ENCODE measurements at regions not wholly inside any gene's neighbourhood (a gene's known extent, or its start where the extent isn't known, plus 50 kb on each side); places are given as distances from the start of the nearest gene placed in this dataset.

DNA sequence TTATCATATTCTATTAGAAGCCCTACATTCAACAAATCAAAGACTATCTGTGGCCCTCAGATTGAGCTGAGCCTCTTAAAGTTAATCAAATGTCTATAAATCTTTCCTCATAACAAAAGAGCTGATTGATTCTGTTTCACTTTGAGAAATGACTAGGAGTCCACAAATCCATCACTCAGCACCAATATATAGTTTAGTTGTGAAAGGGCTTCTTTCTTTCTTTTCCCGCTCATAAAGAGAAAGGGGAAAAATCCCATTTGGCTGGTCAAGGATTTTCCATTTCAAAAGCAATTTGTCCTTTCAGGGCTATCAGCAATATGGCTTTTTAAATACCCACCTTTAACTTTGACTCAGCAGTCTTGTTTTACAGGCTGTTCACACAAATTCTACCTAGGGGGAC, 408.5 kb upstream of the PCDH20 start:
- TF ChIP-seq RAD21 (IDR thresholded peaks at IDR 0.05; ENCODE audit: low read depth), result no peak
- TF ChIP-seq YY1 (IDR thresholded peaks at IDR 0.05; ENCODE audit: low read depth), result no peak
- no peak for TF ChIP-seq CEBPB (IDR thresholded peaks at IDR 0.05)
- TF ChIP-seq, protein P1, sequence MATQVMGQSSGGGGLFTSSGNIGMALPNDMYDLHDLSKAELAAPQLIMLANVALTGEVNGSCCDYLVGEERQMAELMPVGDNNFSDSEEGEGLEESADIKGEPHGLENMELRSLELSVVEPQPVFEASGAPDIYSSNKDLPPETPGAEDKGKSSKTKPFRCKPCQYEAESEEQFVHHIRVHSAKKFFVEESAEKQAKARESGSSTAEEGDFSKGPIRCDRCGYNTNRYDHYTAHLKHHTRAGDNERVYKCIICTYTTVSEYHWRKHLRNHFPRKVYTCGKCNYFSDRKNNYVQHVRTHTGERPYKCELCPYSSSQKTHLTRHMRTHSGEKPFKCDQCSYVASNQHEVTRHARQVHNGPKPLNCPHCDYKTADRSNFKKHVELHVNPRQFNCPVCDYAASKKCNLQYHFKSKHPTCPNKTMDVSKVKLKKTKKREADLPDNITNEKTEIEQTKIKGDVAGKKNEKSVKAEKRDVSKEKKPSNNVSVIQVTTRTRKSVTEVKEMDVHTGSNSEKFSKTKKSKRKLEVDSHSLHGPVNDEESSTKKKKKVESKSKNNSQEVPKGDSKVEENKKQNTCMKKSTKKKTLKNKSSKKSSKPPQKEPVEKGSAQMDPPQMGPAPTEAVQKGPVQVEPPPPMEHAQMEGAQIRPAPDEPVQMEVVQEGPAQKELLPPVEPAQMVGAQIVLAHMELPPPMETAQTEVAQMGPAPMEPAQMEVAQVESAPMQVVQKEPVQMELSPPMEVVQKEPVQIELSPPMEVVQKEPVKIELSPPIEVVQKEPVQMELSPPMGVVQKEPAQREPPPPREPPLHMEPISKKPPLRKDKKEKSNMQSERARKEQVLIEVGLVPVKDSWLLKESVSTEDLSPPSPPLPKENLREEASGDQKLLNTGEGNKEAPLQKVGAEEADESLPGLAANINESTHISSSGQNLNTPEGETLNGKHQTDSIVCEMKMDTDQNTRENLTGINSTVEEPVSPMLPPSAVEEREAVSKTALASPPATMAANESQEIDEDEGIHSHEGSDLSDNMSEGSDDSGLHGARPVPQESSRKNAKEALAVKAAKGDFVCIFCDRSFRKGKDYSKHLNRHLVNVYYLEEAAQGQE (IDR thresholded peaks at IDR 0.05; ENCODE audit: low read depth), result no peak
- no peak for TF ChIP-seq FOXM1 (IDR thresholded peaks at IDR 0.05; ENCODE audit: borderline replicate concordance, low read depth)
- TF ChIP-seq TCF12 (IDR thresholded peaks at IDR 0.05; ENCODE audit: low read depth), result no peak

DNA sequence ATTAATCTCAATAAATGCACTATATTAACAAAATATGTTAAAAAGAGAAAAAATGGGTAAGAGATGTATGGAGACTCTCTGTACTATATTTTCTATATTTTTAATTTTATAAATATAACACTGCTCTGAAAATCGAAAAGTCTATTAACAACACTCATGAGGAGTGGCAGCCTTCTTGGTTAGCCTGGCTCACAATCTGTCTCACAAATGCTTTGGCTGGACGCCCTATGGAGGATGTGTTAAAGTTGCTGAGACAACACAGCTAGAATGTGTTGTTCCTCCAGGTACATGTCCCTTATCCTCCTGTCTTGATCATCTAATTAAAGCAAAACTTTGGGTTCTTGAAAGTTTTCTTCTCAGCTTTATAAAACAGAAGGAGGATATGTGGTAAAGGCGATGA, 396.6 kb upstream of the PCDH20 start:
- no peak for TF ChIP-seq ZBTB7A (IDR thresholded peaks at IDR 0.05; ENCODE audit: low read depth)
- no peak for TF ChIP-seq EGR1 (IDR thresholded peaks at IDR 0.05)
- TF ChIP-seq EP300 (IDR thresholded peaks at IDR 0.05; ENCODE audit: borderline replicate concordance), result no peak
- no peak for TF ChIP-seq TCF12 (IDR thresholded peaks at IDR 0.05; ENCODE audit: low read depth)
- TF ChIP-seq NFIC (IDR thresholded peaks at IDR 0.05), result no peak
- TF ChIP-seq YY1 (IDR thresholded peaks at IDR 0.05; ENCODE audit: low read depth), result no peak

DNA sequence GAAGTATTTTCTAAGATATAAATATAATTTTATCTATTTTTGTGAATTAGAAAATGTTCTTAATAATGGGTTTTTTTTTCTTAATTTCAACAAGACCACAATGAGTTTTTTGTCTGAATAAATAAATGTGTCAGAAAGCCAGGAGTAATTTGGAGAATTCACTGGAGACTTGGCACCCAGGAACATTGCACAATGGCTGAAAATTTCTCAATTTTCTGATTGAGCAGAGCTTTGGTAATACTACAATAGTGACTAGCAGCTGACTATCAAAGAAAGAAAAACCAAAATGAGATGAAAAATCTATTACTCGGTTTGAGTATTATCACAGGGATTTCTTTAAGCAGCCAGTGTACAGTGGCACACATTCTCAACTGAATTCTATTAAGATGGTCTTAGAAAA, 394.4 kb upstream of the PCDH20 start:
- TF ChIP-seq CREB1 (IDR thresholded peaks at IDR 0.05; ENCODE audit: low read depth) (no peak), YY1 (IDR thresholded peaks at IDR 0.05; ENCODE audit: low read depth) (no peak), RAD21 (IDR thresholded peaks at IDR 0.05; ENCODE audit: low read depth) (no peak)
- TF ChIP-seq, protein P2, sequence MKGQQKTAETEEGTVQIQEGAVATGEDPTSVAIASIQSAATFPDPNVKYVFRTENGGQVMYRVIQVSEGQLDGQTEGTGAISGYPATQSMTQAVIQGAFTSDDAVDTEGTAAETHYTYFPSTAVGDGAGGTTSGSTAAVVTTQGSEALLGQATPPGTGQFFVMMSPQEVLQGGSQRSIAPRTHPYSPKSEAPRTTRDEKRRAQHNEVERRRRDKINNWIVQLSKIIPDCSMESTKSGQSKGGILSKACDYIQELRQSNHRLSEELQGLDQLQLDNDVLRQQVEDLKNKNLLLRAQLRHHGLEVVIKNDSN (IDR thresholded peaks at IDR 0.05), result no peak

DNA sequence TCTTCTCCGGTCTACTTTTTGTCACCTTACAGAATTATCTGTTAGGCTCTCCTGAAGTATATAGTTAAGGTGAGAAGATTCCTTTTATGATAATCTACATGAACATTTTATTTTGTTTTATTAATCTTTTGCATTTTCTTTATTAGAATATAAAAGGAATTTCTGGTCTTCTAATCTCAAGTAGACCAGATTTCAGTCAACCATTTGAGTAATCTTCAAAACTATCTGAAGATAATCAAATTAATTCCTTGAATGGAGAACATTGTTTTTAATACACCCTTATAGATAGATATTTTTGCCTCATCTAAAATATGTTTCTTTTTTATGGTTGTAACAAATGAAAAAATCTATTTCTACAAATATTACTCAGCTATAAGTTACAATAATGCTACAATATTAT, 381.7 kb upstream of the PCDH20 start:
- TF ChIP-seq ZBTB7A (IDR thresholded peaks at IDR 0.05; ENCODE audit: low read depth), result no peak
- TF ChIP-seq EP300 (IDR thresholded peaks at IDR 0.05; ENCODE audit: borderline replicate concordance), result no peak

DNA sequence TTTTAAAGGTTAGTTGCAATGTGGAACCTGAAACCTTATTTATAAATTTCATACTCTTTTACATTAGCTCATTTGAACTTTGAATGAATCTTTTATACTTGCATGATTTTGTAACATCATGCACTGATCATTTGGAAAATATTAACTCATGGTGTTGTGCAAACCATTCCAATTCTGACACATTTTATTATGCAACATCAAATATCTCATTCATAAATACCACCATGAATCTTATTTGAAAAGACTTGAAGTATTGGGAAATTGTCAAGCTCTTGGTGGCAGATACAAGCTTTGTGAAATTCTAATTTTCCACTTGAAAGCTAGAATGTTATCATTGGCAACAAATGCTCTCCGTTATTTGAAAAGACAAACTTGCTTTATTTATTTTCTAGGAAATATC, 379.9 kb upstream of the PCDH20 start:
- no peak for TF ChIP-seq TAF1 (IDR thresholded peaks at IDR 0.05; ENCODE audit: low read depth)
- TF ChIP-seq NFIC (IDR thresholded peaks at IDR 0.05), result no peak
- no peak for TF ChIP-seq FOXM1 (IDR thresholded peaks at IDR 0.05; ENCODE audit: borderline replicate concordance, low read depth)
- no peak for TF ChIP-seq RAD21 (IDR thresholded peaks at IDR 0.05; ENCODE audit: low read depth)
- no peak for TF ChIP-seq EGR1 (IDR thresholded peaks at IDR 0.05)
- TF ChIP-seq, protein P3, sequence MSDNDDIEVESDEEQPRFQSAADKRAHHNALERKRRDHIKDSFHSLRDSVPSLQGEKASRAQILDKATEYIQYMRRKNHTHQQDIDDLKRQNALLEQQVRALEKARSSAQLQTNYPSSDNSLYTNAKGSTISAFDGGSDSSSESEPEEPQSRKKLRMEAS (IDR thresholded peaks at IDR 0.05), result no peak
- TF ChIP-seq ZBTB7A (IDR thresholded peaks at IDR 0.05; ENCODE audit: low read depth), result no peak
- no peak for TF ChIP-seq TEAD4 (IDR thresholded peaks at IDR 0.05)
- TF ChIP-seq, protein P1 (IDR thresholded peaks at IDR 0.05; ENCODE audit: low read depth), result no peak
- no peak for TF ChIP-seq CEBPB (IDR thresholded peaks at IDR 0.05)
- no peak for TF ChIP-seq CREB1 (IDR thresholded peaks at IDR 0.05; ENCODE audit: low read depth)
- TF ChIP-seq EP300 (IDR thresholded peaks at IDR 0.05; ENCODE audit: borderline replicate concordance), result no peak
- TF ChIP-seq, protein P2 (IDR thresholded peaks at IDR 0.05), result no peak
- TF ChIP-seq YY1 (IDR thresholded peaks at IDR 0.05; ENCODE audit: low read depth), result no peak
- no peak for TF ChIP-seq TCF12 (IDR thresholded peaks at IDR 0.05; ENCODE audit: low read depth)

DNA sequence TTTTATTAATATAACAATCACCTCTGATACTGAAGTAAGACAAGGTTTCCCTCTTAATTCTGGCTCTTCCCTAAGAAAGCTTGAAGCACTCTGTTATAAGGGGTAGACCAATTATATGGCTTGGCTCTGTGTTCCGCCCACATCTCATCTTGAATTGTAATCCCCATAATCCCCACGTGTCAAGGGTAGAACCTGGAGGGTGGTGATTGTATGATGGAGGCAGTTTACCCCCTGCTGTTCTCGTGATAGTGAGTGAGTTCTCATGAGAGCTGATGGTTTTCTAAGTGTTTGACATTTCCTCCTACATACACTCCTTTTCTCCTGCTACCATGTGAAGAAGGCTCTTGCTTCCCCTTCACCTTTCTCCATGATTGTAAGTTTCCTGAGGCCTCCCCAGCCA, 363.8 kb upstream of the PCDH20 start:
- no peak for TF ChIP-seq TCF12 (IDR thresholded peaks at IDR 0.05; ENCODE audit: low read depth)
- TF ChIP-seq CREB1 (IDR thresholded peaks at IDR 0.05; ENCODE audit: low read depth), result no peak
- no peak for TF ChIP-seq TAF1 (IDR thresholded peaks at IDR 0.05; ENCODE audit: low read depth)
- no peak for TF ChIP-seq RAD21 (IDR thresholded peaks at IDR 0.05; ENCODE audit: low read depth)
- TF ChIP-seq CEBPB (IDR thresholded peaks at IDR 0.05), result no peak
- TF ChIP-seq FOXM1 (IDR thresholded peaks at IDR 0.05; ENCODE audit: borderline replicate concordance, low read depth), result no peak
- TF ChIP-seq NFIC (IDR thresholded peaks at IDR 0.05), result no peak
- TF ChIP-seq EGR1 (IDR thresholded peaks at IDR 0.05), result no peak

DNA sequence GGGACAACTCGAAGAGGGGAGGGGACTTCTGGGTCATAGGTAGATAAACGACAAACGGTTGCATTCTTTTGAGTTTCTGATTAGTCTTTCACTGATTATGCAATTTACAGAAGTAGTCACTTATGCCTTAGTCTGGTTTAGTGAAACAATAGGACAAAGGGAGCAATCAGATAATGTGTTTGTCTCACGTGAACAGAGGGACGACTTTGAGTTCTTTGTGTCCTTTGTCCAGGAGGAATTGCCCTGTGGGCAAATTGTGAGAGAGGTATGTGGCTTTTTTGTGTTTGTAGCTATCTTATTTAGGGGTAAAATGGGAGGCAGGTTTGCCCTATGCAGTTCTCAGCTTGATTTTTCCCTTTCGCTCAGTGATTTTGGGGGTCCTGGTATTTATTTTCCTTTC, 362.9 kb upstream of the PCDH20 start:
- TF ChIP-seq ZBTB7A (IDR thresholded peaks at IDR 0.05; ENCODE audit: low read depth) (no peak), EGR1 (IDR thresholded peaks at IDR 0.05) (no peak), FOXM1 (IDR thresholded peaks at IDR 0.05; ENCODE audit: borderline replicate concordance, low read depth) (no peak), TEAD4 (IDR thresholded peaks at IDR 0.05) (no peak), EP300 (IDR thresholded peaks at IDR 0.05; ENCODE audit: borderline replicate concordance) (no peak), TAF1 (IDR thresholded peaks at IDR 0.05; ENCODE audit: low read depth) (no peak), RAD21 (IDR thresholded peaks at IDR 0.05; ENCODE audit: low read depth) (no peak), TCF12 (IDR thresholded peaks at IDR 0.05; ENCODE audit: low read depth) (no peak)
- TF ChIP-seq, protein P1 (IDR thresholded peaks at IDR 0.05; ENCODE audit: low read depth), result no peak
- TF ChIP-seq, protein P2 (IDR thresholded peaks at IDR 0.05), result no peak
